ENCODE measurements at regions not wholly inside any gene's neighbourhood (a gene's known extent, or its start where the extent isn't known, plus 50 kb on each side); places are given as distances from the start of the nearest gene placed in this dataset.

DNA sequence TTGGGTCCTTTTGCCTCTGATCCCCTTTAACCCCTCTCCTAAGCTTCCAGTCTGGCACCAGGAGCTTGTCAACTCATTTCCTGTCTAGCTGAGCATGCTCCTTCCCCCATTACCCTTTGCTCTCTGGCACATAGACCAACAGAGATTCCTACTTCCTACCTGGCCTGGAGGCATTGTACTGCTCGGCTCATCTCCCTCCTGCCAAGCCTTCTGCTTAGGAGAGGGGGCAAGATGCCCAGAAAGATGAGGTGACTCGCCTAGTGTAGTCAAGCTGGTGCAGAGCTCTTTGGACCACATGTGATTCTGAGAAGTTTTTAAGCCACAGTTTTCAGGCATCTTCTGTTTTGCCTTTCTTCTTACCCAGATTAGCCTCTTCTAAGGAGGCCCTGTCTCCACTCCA lies 95.4 kb downstream of the ZNF621 start:
- peaks cover 11% of the 10 kb centered on the region for H3K4me1 Mint-ChIP-seq

DNA sequence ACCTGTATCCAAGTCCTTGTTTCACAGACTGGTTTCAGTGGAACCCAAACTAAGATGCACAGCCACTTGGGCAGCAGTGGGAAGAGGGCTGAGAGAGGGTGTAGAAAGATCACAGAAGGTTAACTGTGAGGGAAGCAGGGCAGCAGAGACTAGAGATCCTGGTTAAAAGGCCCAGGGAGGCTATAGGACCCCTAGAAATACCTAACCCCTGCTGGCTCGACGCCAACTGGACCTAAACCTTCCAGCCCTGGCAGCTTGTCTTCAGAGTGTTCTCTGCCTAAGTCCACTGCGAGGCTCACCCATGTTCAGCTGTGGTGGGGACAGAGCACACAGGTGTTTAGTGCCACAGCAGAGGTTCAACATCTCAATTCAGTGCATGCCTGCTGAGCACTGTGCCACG lies 96.5 kb downstream of the ZNF621 start:
- Histone ChIP-seq H2AFZ (ENCODE audit: insufficient read depth, low read depth, low read length, poor library complexity, severe bottlenecking) (no peak overlapping the region), H3K27me3 (ENCODE audit: control insufficient read depth in 2 of 2, insufficient read depth in 2 of 2, low read length in 2 of 2) (peaks cover 0 to 5% of the 10 kb centered on the region in 2 donors), H3K79me2 (ENCODE audit: insufficient read depth, low read length) (no peaks in the 10 kb centered on the region), H3K4me1 (ENCODE audit: control insufficient read depth in 1 of 2, insufficient read depth in 2 of 2, low read length in 2 of 2) (peaks cover 9 to 12% of the 10 kb centered on the region in 2 donors), H4K20me1 (ENCODE audit: insufficient read depth, low read length) (no peaks in the 10 kb centered on the region), H3K4me2 (replicated peaks; ENCODE audit: extremely low read depth, low read length, poor library complexity, severe bottlenecking) (no peak overlapping the region), H3K4me3 (replicated peaks in 1 of 3; ENCODE audit: low read depth in 2 of 3, low read length in 3 of 3) (no peak overlapping the region), H3K27ac (ENCODE audit: low read depth in 1 of 2, low read length in 2 of 2) (no peak overlapping the region), H3K9ac (ENCODE audit: insufficient read depth, low read length, poor library complexity, severe bottlenecking) (no peak overlapping the region), H3K9me3 (replicated peaks in 1 of 2; ENCODE audit: control insufficient read depth in 1 of 2, insufficient read depth in 1 of 2, low read length in 2 of 2) (peaks cover 16% of the 10 kb centered on the region in 2 donors), H3K36me3 (replicated peaks in 1 of 2; ENCODE audit: control insufficient read depth in 1 of 2, insufficient read depth in 2 of 2, low read length in 2 of 2) (no peaks in the 10 kb centered on the region)
- intact Hi-C loops (cut with micrococcal nuclease) = no loop called here
- no peak for TF ChIP-seq CTCF (IDR thresholded peaks at IDR 0.05)
- no peaks in the 10 kb centered on the region for H3K36me3 Mint-ChIP-seq
- peaks cover 3% of the 10 kb centered on the region for H3K4me1 Mint-ChIP-seq
- H3K4me3 Mint-ChIP-seq = no peak overlapping the region
- H3K27ac Mint-ChIP-seq = peak overlapping the region in 2 of 7 donors; percentile 24 to 62
- DNase-seq = no peak
- WGBS (ENCODE audit: insufficient coverage) = 85% methylated on average over 4 of the region's 4 CpGs
- H3K27me3 Mint-ChIP-seq (ENCODE audit: low read depth in 3 of 3) = peaks cover 2 to 9% (median 3%) of the 10 kb centered on the region in 3 donors
- peaks cover 0 to 13% (median 7%) of the 10 kb centered on the region in 7 donors for H3K9me3 Mint-ChIP-seq

More for the DNA sequence above, 95.4 kb downstream of the ZNF621 start:
- no peak for TF ChIP-seq CTCF (IDR thresholded peaks at IDR 0.05)
- H3K4me3 ChIP-seq (replicated peaks in 1 of 3; ENCODE audit: low read depth in 2 of 3, low read length in 3 of 3) = no peak overlapping the region
- no peak overlapping the region for H3K27ac ChIP-seq (ENCODE audit: low read depth in 1 of 2, low read length in 2 of 2)
- H4K20me1 ChIP-seq (ENCODE audit: insufficient read depth, low read length) = no peaks in the 10 kb centered on the region
- H3K27me3 ChIP-seq (ENCODE audit: control insufficient read depth in 2 of 2, insufficient read depth in 2 of 2, low read length in 2 of 2) = peaks cover 0 to 16% of the 10 kb centered on the region in 2 donors
- Mint-ChIP-seq H3K27me3 (ENCODE audit: low read depth in 3 of 3) (peaks cover 13 to 20% (median 14%) of the 10 kb centered on the region in 3 donors), H3K36me3 (no peaks in the 10 kb centered on the region), H3K4me3 (no peak overlapping the region), H3K9me3 (peaks cover 0 to 8% (median 3%) of the 10 kb centered on the region in 7 donors), H3K27ac (peak overlapping the region in 2 of 7 donors; percentile 41 to 73)
- no CpG with 5 or more reads among the region's 2 CpGs for whole genome bisulfite sequencing (ENCODE audit: insufficient coverage)
- peaks cover 15 to 20% of the 10 kb centered on the region in 2 donors for H3K4me1 ChIP-seq (ENCODE audit: control insufficient read depth in 1 of 2, insufficient read depth in 2 of 2, low read length in 2 of 2)
- no peak overlapping the region for H2AFZ ChIP-seq (ENCODE audit: insufficient read depth, low read depth, low read length, poor library complexity, severe bottlenecking)
- no peak overlapping the region for H3K9ac ChIP-seq (ENCODE audit: insufficient read depth, low read length, poor library complexity, severe bottlenecking)
- peaks cover 12% of the 10 kb centered on the region in 2 donors for H3K9me3 ChIP-seq (replicated peaks in 1 of 2; ENCODE audit: control insufficient read depth in 1 of 2, insufficient read depth in 1 of 2, low read length in 2 of 2)
- H3K36me3 ChIP-seq (replicated peaks in 1 of 2; ENCODE audit: control insufficient read depth in 1 of 2, insufficient read depth in 2 of 2, low read length in 2 of 2) = no peaks in the 10 kb centered on the region
- intact Hi-C loops (cut with micrococcal nuclease) = no loop called here
- DNase-seq = no peak
- H3K79me2 ChIP-seq (ENCODE audit: insufficient read depth, low read length) = no peaks in the 10 kb centered on the region
- H3K4me2 ChIP-seq (replicated peaks; ENCODE audit: extremely low read depth, low read length, poor library complexity, severe bottlenecking) = no peak overlapping the region

Data from CD14-positive monocyte (primary cell).